ENCODE measurements at regions not wholly inside any gene's neighbourhood (a gene's known extent, or its start where the extent isn't known, plus 50 kb on each side); places are given as distances from the start of the nearest gene placed in this dataset.

DNA sequence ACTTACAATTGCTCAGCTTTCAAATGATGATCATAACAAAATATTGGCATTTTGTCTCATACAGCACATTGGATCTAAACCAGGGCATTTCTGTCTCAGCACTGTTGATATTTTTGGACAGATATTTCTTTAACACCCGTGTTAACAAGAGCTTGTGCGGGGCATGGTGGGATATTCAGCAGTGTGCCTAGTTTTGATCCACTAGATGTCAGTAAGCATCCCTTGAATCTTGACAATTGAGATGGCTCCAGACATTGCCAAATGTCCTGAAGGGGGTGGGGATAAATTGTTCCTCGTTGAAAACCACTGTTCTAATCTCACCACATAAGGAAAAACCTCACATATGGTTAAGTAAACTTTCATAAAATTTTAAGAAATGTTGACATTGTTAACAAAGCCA, 806.3 kb downstream of the STIM2 start:
- TF ChIP-seq, protein P1, sequence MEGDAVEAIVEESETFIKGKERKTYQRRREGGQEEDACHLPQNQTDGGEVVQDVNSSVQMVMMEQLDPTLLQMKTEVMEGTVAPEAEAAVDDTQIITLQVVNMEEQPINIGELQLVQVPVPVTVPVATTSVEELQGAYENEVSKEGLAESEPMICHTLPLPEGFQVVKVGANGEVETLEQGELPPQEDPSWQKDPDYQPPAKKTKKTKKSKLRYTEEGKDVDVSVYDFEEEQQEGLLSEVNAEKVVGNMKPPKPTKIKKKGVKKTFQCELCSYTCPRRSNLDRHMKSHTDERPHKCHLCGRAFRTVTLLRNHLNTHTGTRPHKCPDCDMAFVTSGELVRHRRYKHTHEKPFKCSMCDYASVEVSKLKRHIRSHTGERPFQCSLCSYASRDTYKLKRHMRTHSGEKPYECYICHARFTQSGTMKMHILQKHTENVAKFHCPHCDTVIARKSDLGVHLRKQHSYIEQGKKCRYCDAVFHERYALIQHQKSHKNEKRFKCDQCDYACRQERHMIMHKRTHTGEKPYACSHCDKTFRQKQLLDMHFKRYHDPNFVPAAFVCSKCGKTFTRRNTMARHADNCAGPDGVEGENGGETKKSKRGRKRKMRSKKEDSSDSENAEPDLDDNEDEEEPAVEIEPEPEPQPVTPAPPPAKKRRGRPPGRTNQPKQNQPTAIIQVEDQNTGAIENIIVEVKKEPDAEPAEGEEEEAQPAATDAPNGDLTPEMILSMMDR (IDR thresholded peaks at IDR 0.05): peak; percentile 59

DNA sequence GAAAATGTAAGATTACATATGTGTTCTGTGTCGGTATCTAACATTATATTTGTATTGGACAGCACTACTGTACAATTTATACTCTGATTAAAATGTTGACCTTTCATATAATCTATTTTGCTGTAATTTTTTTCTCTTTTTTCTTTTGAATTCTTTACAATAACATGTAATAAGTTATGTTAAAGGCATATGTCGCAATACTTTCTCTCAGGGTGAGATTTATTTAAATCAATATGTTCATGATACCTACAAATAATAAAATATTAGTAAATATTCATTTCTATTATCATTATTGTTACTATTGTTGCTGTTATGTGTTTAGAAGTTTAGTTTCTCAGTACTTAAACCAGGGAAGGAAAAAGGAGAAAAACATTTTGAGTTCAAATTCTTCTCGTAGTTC, 807.4 kb downstream of the STIM2 start:
- TF ChIP-seq, protein P1 (IDR thresholded peaks at IDR 0.05): no peak

DNA sequence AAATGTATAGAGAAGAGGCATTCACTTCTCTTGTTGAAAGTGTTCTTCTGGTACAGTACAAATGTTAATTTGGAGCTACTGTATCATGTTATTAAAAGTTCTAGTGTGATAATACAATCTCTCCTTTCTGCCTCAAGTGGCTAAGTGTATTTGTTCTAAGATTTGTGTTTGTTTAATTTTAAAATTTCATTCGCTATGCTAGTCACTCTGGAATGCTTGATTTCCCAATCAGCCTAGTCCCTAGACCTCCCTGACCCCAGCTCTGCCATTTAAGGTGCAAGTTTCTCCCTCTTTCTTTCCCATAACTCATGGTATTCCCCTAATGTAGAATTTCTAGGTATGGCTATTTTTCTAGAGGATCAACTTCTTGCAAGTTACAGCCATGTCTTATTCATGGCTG, 817.4 kb downstream of the STIM2 start:
- TF ChIP-seq, protein P1 (IDR thresholded peaks at IDR 0.05): no peak

DNA sequence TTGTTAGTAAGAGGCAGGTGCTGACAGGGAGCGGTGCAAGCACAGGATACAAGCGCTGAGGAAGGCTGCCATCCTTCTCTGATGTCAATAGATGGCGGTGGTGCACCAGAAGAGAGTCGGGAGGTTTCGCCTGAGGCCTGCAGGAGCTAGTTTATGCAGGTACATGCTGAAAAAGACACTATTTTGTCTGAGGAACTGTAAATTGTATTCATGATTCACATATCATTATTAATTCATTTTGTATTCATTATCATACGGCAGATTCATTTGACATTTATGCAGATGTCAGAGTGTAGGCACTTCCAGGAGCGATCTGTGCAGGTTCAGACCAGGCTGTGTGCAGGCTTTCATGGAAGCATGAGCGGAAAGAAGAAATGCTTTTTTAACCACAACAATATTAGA, 824.0 kb downstream of the STIM2 start:
- TF ChIP-seq, protein P1 (IDR thresholded peaks at IDR 0.05): peak; percentile 90

DNA sequence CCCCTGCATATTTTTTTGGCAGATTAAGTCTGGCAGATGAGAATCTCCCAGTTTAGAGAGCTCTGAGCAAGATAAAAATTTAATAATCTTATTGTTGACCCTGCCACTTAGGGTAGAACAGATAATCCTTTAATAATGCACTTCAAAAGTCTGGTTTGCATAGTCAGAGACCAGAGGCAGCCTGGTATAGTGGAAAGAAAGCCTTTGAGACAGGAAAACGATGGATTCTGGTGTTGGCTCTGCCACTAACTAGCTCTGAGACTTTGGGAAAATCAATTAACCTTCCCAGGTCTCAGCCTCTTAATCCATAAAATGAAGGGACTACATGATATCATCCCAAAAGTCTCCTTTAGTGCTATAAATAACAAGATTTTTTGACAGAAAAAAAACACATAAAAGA, 824.5 kb downstream of the STIM2 start:
- TF ChIP-seq, protein P1 (IDR thresholded peaks at IDR 0.05): no peak

DNA sequence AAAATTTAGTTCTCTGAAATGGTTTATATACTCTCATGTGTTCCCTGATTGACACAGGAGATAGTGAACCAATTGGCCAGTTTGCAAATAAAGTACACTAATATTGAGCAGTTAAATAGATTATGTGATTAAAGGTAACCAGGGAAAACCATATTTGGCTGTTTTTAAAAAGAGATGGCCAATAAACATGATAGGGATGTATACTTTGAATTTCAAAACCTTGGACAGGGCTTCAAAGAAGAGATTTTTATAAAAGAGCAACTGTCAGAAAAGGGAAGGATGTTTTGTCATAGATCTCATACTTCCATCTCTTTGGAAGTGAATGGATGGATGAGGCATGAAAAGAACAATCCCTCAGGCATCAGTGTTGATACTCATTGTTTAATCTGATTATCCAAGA, 825.3 kb downstream of the STIM2 start:
- TF ChIP-seq, protein P1 (IDR thresholded peaks at IDR 0.05): no peak

DNA sequence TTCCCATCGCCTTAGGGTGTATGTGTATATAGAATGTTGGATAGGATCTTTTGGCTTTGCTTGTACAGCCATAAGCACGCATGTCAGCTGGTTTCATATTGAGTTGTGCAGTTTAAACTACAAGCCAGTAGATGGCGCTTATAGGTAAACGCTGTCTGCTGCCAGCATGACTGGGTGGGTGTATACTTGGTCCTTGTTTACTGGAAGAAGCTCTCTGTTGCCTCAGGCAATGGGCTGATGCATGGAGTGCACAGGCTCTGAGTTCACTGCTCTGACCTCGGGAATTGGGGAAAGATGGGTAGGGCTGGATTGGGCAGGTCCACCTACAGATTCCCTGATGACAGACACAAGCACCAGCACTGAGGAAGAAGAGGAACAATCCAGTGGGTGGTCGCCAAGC, 831.5 kb downstream of the STIM2 start:
- TF ChIP-seq, protein P1 (IDR thresholded peaks at IDR 0.05): peak; percentile 78

DNA sequence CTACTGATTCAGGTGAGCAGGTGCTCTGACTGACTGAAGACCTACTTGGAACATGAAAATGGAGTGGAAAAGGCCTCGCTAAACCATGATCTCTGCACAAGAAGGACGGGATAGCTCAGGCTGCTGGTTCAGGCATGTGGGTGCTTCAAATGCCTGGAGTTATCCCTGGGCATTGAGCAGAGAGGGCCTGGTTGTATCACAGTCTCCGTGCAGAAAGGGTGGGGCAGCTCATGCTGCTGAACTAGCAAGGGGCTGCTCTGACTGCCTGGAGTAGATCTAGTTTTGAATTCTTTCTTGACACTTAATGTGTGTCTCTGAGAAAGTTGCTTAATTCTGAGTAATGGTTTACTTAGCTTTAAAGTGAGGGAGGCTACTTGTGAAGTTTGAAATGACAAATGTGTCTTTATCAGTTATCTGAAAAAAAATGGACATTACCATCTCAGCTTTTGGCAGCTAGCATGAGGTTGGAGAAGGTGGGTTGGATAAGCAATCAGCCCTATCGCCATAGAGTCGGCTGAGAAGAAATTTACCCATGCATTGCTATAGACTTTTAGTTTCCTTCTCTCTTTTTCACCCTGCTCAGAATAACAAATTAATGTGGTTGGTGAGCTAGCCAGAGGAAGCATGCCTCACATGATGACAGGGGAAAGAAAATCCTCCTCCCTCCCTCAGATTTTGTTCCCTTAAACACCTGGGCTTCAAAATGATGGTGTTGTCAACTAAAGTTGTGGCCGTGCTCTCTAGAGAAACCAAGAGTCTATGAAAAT, 832.4 kb downstream of the STIM2 start:
- TF ChIP-seq, protein P1 (IDR thresholded peaks at IDR 0.05): no peak
